Retinal pigment epithelial cell (primary cell): ENCODE measurements at regions not wholly inside any gene's neighbourhood (a gene's known extent, or its start where the extent isn't known, plus 50 kb on each side); places are given as distances from the start of the nearest gene placed in this dataset.

Experiments used
- DNase-seq: peaks from one replicate; pipeline ENCODE4 v3.0.0-alpha.2; 2010; ENCODE audit warnings: low read depth
- H3K4me3 ChIP-seq: 2 replicates; pipeline ENCODE4 v1.5.1; 2011; ENCODE audit warnings: mild to moderate bottlenecking, low read length, control low read depth, moderate library complexity
- TF ChIP-seq, protein P1 (sequence below): conservative IDR thresholded peaks from 2 replicates; pipeline ENCODE4 v1.5.1; 2011; ENCODE audit warnings: low read depth, low read length, control low read depth, inconsistent platforms

DNA sequence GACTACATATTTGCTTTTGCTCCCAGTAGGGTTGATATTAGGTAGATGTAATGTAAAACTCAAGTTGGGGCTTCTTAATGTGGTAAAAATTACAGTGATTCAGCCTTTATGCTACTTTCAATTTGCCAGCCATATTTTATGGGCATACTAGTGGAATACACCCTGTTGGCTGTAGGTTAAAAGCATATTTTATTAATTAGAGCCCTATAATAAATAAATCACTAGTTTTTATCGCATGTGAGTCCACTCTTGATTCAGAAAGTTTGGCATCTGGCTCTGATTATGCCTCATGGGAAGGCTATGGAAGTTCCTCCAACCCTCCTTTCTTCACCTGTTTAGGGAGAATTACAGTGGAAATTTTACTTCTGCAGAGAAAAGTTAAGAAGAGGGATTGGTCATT is 390.9 kb downstream of the GATA3 start:
- TF ChIP-seq, protein P1, sequence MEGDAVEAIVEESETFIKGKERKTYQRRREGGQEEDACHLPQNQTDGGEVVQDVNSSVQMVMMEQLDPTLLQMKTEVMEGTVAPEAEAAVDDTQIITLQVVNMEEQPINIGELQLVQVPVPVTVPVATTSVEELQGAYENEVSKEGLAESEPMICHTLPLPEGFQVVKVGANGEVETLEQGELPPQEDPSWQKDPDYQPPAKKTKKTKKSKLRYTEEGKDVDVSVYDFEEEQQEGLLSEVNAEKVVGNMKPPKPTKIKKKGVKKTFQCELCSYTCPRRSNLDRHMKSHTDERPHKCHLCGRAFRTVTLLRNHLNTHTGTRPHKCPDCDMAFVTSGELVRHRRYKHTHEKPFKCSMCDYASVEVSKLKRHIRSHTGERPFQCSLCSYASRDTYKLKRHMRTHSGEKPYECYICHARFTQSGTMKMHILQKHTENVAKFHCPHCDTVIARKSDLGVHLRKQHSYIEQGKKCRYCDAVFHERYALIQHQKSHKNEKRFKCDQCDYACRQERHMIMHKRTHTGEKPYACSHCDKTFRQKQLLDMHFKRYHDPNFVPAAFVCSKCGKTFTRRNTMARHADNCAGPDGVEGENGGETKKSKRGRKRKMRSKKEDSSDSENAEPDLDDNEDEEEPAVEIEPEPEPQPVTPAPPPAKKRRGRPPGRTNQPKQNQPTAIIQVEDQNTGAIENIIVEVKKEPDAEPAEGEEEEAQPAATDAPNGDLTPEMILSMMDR: no peak
- DNase-seq: no peak
- H3K4me3 ChIP-seq: no peak overlapping the region

DNA sequence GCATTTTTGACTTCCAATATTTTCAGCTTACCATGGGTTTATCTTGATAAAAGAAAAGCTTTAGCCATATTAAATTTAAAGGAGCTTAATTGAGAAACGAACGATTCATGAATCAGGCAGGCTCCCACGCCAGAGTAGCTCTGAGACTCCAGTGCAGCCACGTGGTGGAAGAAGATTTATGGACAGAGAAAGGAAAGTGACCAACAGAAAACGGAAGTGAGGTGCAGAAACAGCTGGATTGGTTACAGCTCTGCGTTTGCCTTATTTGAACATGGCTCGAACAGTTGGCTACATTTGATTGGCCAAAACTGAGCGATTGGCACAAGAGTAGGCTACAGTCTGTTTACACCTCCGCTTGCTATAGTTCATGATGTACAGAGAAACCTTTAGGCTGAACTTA is 395.4 kb downstream of the GATA3 start:
- no peak overlapping the region for H3K4me3 ChIP-seq
- TF ChIP-seq, protein P1: no peak
- DNase-seq: no peak

GRCh38 chr10:8453587-8453986 is 399.1 kb downstream of the GATA3 start:
- TF ChIP-seq, protein P1: no peak
- no peak for DNase-seq
- H3K4me3 ChIP-seq: no peak overlapping the region

DNA sequence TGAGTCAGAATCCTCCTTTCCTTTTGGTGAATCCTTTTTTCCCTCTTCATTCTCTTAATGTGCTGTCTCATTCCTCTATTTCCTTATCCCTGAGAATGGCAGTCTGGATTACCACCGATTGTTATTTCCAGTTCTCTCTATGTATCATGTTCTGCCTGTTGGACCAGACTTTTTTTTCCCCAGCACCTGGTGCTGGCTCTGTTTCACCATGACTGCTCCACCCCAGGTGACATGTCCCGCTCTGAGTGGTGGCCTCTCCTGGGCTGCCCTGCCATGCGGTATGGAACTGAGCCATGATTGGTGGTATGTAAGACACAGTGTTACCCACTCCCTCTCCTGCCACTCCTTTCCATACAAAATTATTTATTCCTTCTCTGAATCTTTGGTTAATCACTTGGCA is 399.9 kb downstream of the GATA3 start:
- TF ChIP-seq, protein P1: no peak
- no peak overlapping the region for H3K4me3 ChIP-seq
- no peak for DNase-seq

DNA sequence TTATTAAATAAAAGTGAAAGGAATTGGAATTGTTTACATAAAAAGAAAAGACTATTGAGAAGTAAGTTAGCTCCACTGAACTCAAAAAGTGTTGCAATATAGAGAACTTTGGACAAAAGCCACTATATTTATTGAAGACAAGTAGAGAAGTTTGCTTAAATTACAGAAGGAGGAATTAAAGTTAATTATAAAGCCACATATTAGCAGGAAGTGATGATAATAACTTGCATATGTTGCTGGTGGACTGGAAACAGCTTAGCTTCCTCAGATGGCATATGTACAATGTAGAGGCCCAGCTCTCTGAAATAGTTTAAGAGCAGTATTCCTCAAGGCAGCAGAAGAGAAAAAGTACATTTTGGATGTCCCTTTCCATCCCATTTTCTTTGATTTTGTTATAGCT is 400.7 kb downstream of the GATA3 start:
- TF ChIP-seq, protein P1: no peak
- H3K4me3 ChIP-seq: no peak overlapping the region
- no peak for DNase-seq

- H3K4me3 ChIP-seq: no peak overlapping the region
- TF ChIP-seq, protein P1: no peak
- no peak for DNase-seq
Observed at GRCh38 chr10:8456386-8456785, 401.9 kb downstream of the GATA3 start.

DNA sequence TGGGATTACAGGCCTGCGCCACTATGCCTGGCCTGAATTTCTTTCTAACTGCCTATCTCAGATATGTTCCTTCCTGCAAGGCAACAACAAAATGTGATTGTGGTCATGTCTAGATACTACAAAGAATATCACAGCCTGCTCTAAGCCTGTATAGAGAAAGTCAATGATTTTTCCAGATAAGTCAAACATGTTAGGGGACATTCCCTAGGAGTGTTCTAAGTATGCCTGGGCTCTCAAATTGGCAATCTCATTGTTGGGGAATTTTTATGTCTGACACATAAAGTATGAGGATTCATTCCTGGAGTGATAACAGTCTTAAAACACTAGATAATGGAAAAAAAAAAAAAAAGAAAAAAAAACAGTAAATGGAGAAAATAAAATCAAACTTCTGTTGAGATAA is 406.1 kb downstream of the GATA3 start:
- no peak overlapping the region for H3K4me3 ChIP-seq
- TF ChIP-seq, protein P1: no peak
- no peak for DNase-seq
